GM12878 (cell line): ENCODE measurements at regions not wholly inside any gene's neighbourhood (a gene's known extent, or its start where the extent isn't known, plus 50 kb on each side); places are given as distances from the start of the nearest gene placed in this dataset.

Experiments used
- ATAC-seq: fragments of 200-7000 bp; cut with Tn5 transposase; 3 replicates; pipeline ENCODE4 v1.9.1; 2020; ENCODE audit warnings: mild to moderate bottlenecking, moderate library complexity
- BruUV-seq: library from RNA; stranded (reverse); fragments of 400-500 nt; replicated peaks from 2 replicates; lab custom pipeline; 2021; lab: Mats Ljungman, UMichigan
- CTCF ChIA-PET: fragments of 300-600 bp; sonication (Branson Sonifier 250); formaldehyde crosslinking; extraction: SDS; loops from one replicate; lab custom pipeline; 2021; ENCODE audit warnings: inconsistent platforms; lab: Yijun Ruan, JAX
- POLR2A ChIA-PET: fragments of 350-600 bp; formaldehyde crosslinking; extraction: SDS; loops from one replicate; lab custom pipeline; 2021; ENCODE audit warnings: inconsistent platforms; lab: Charles Lee
- RAD21 ChIA-PET: fragments of 300-600 bp; sonication (Branson Sonifier 250); formaldehyde crosslinking; loops from one replicate; lab custom pipeline; 2023; ENCODE audit warnings: antibody characterized with exemption; ENCODE audit not compliant: unreplicated experiment; lab: Charles Lee
- SMC1A ChIA-PET: fragments of 300-600 bp; sonication (Branson Sonifier 250); formaldehyde crosslinking; loops from one replicate; lab custom pipeline; 2023; ENCODE audit not compliant: unreplicated experiment, uncharacterized antibody; lab: Charles Lee
- DNase-seq: peaks from one replicate; pipeline ENCODE4 v3.0.0-alpha.2; 2011; ENCODE audit warnings: low read depth, low spot score
- FAIRE-seq: peaks from 3 replicates; lab custom pipeline; 2011; peaks lifted over from hg19 to GRCh38; lab: Jason Lieb, UNC
- H2AFZ ChIP-seq: 2 replicates; pipeline ENCODE4 v1.6.0; 2011; ENCODE audit warnings: low read depth, low read length, control low read depth; ENCODE audit not compliant: control insufficient read depth
- H3K27ac ChIP-seq: 2 replicates; pipeline ENCODE4 v1.5.1; 2011; ENCODE audit warnings: control low read depth; ENCODE audit not compliant: control insufficient read depth, insufficient read depth
- H3K27me3 ChIP-seq, 2 experiments: replicated peaks in 1 of 2; 2 replicates each; pipeline versions ENCODE4 v1.6.0 to v1.6.1; 2011; ENCODE audit warnings: low read length in 1 of 2; ENCODE audit not compliant: control insufficient read depth in 2 of 2, insufficient read depth in 2 of 2
- H3K36me3 ChIP-seq, 2 experiments: 2 replicates each; pipeline ENCODE4 v1.5.1; 2011; ENCODE audit warnings: low read length in 1 of 2; ENCODE audit not compliant: control insufficient read depth in 2 of 2, insufficient read depth in 2 of 2
- H3K4me1 ChIP-seq: 2 replicates; pipeline ENCODE4 v1.6.1; 2011; ENCODE audit warnings: mild to moderate bottlenecking, low read length, moderate library complexity, mixed read lengths; ENCODE audit not compliant: control insufficient read depth, insufficient read depth
- H3K4me2 ChIP-seq: 2 replicates; pipeline ENCODE4 v1.6.0; 2011; ENCODE audit warnings: control low read depth; ENCODE audit not compliant: control insufficient read depth, insufficient read depth
- H3K4me3 ChIP-seq: fragments of 200-600 bp; sonication (generic); 2 replicates; pipeline ENCODE4 v1.5.1; 2016
- H3K79me2 ChIP-seq: 2 replicates; pipeline ENCODE4 v1.6.0; 2011; ENCODE audit warnings: low read length; ENCODE audit not compliant: control insufficient read depth, insufficient read depth
- H3K9ac ChIP-seq: 2 replicates; pipeline ENCODE4 v1.8.0; 2011; ENCODE audit warnings: low read length, control low read depth, mixed read lengths; ENCODE audit not compliant: control insufficient read depth, insufficient read depth
- H3K9me3 ChIP-seq: replicated peaks from 3 replicates; pipeline ENCODE4 v1.5.1; 2011; ENCODE audit warnings: mild to moderate bottlenecking, low read length; ENCODE audit not compliant: control insufficient read depth, insufficient read depth
- H4K20me1 ChIP-seq: 2 replicates; pipeline ENCODE4 v1.6.0; 2011; ENCODE audit not compliant: control insufficient read depth, insufficient read depth
- HSF1 ChIP-seq: fragments of 150-350 bp; IDR thresholded peaks from 2 replicates; pipeline ENCODE4 v1.6.1; 2014; ENCODE audit warnings: mild to moderate bottlenecking, low read depth, low read length
- KLF5 ChIP-seq: fragments of 450-650 bp; IDR thresholded peaks from 2 replicates; pipeline ENCODE4 v1.6.1; 2014; ENCODE audit warnings: mild to moderate bottlenecking; ENCODE audit not compliant: partially characterized antibody
- MEF2A ChIP-seq: IDR thresholded peaks from 2 replicates; pipeline ENCODE4 v1.6.1; 2011; ENCODE audit warnings: low read depth, mild to moderate bottlenecking, low read length, moderate library complexity; ENCODE audit not compliant: insufficient read depth
- POLR2AphosphoS2 ChIP-seq: IDR thresholded peaks from 2 replicates; pipeline ENCODE4 v1.6.1; 2011; ENCODE audit warnings: low read depth, mild to moderate bottlenecking, low read length, improper control_type of control experiment, moderate library complexity
- PRDM15 ChIP-seq: fragments of 450-650 bp; formaldehyde crosslinking; IDR thresholded peaks from 2 replicates; pipeline ENCODE4 v1.4.0; 2020; ENCODE audit warnings: mild to moderate bottlenecking, moderate library complexity
- WGBS: methylation state at CpG from one replicate; pipeline ENCODE4 v1.1.6; 2016; ENCODE audit warnings: low lambda C conversion rate; ENCODE audit not compliant: insufficient replicate concordance, insufficient coverage; ENCODE audit errors: missing lambda C conversion rate; 5-methylcytosine and 5-hydroxymethylcytosine counted together
- in situ Hi-C: fragments of 300-500 bp; cut with MboI; formaldehyde crosslinking; loops from 9 replicates; pipeline ENCODE4 v1.14.3; 2018; ENCODE audit warnings: mixed read lengths
- intact Hi-C: fragments of 100-400 bp; cut with micrococcal nuclease; formaldehyde crosslinking; loops from one replicate; pipeline ENCODE4 v1.14.2; 2022; ENCODE audit not compliant: unreplicated experiment

GRCh38 chr4:85092536-85092935 lies 126.0 kb upstream of the WDFY3 start:
- in situ Hi-C loops, result no loop called here
- no TSS peak for BruUV-seq
- WGBS, result 14% methylated on average over 3 of the region's 3 CpGs

More at GRCh38 chr4:85092536-85092935, 126.0 kb upstream of the WDFY3 start:
- H3K27me3 ChIP-seq, result no peaks in the 10 kb centered on the region
- intact Hi-C loops, result no loop called here
- no peak overlapping the region for H3K27ac ChIP-seq
- no peaks in the 10 kb centered on the region for H3K4me1 ChIP-seq
- no peaks in the 10 kb centered on the region for H4K20me1 ChIP-seq
- POLR2A ChIA-PET, result interaction anchor here (0.5 kb wide), 1 partner anchor 129 kb away, joined by 3 read pairs; no protein-coding TSS in a partner anchor
- no peak for FAIRE-seq
- no peak overlapping the region for H3K9ac ChIP-seq
- ATAC-seq, result no peak
- no peak overlapping the region for H2AFZ ChIP-seq
- no peaks in the 10 kb centered on the region for H3K79me2 ChIP-seq
- RAD21 ChIA-PET, result no interaction called here
- no peaks in the 10 kb centered on the region for H3K9me3 ChIP-seq
- no peak overlapping the region for H3K4me2 ChIP-seq
- H3K4me3 ChIP-seq, result no peak overlapping the region
- TF ChIP-seq HSF1 (no peak), POLR2AphosphoS2 (no peak), MEF2A (no peak), PRDM15 (CRISPR knock-in tag) (no peak), KLF5 (no peak)
- no peak for DNase-seq
- CTCF ChIA-PET, result no interaction called here
- SMC1A ChIA-PET, result no interaction called here
- H3K36me3 ChIP-seq, result no peaks in the 10 kb centered on the region
